K562 (cell line): ENCODE measurements at regions not wholly inside any gene's neighbourhood (a gene's known extent, or its start where the extent isn't known, plus 50 kb on each side); places are given as distances from the start of the nearest gene placed in this dataset.
A peak's percentile ranks its signal among the peaks of the same experiment; 100 is the strongest.

Source experiments
- ATAC-seq: fragments of 200-7000 bp; cut with Tn5 transposase; 3 replicates; pipeline ENCODE4 v1.9.1; 2020; ENCODE audit warnings: moderate library complexity
- BruUV-seq: library from RNA; stranded (reverse); fragments of 400-500 nt; replicated peaks from 2 replicates; lab custom pipeline; 2021; lab: Mats Ljungman, UMichigan
- CTCF ChIA-PET: fragments of 300-600 bp; formaldehyde crosslinking; extraction: SDS; loops from one replicate; lab custom pipeline; 2021; ENCODE audit warnings: low intra/inter-chr PET ratio; lab: Yijun Ruan, JAX
- POLR2A ChIA-PET: fragments of 300-600, 350-650 bp; sonication (Branson Sonifier 250); formaldehyde crosslinking; extraction: SDS; loops from one replicate; lab custom pipeline; 2021; ENCODE audit warnings: antibody characterized with exemption, inconsistent platforms; lab: Yijun Ruan, JAX
- DNase-seq, 4 experiments: peaks; one replicate each; pipeline versions ENCODE4 v3.0.0 to v3.0.0-alpha.2; 2011 to 2018; ENCODE audit warnings: low spot score in 3 of 4, mixed read lengths in 3 of 4; ENCODE audit errors: extremely low read depth in 1 of 4
- FAIRE-seq: peaks from 2 replicates; lab custom pipeline; 2011; peaks lifted over from hg19 to GRCh38; lab: Jason Lieb, UNC
- H2AFZ ChIP-seq: 2 replicates; pipeline ENCODE4 v1.6.0; 2011; ENCODE audit warnings: low read depth, low read length, control low read depth, inconsistent platforms
- H3K27ac ChIP-seq: fragments of 200-600 bp; 3 replicates; pipeline ENCODE4 v1.8.0; 2011; ENCODE audit warnings: low read depth, mild to moderate bottlenecking, control low read depth, inconsistent platforms, low read length, moderate library complexity, mixed read lengths; ENCODE audit errors: extremely low read depth
- H3K27me3 ChIP-seq, 2 experiments: fragments of 300-600 bp in 1 of 2; 2 replicates in 1 of 2; 3 replicates in 1 of 2; pipeline versions ENCODE4 v1.6.0 to v1.8.0; 2011; ENCODE audit warnings: inconsistent platforms in 2 of 2, low read length in 2 of 2, mild to moderate bottlenecking in 1 of 2, mixed read lengths in 1 of 2, moderate library complexity in 1 of 2; ENCODE audit not compliant: control insufficient read depth in 2 of 2, insufficient read depth in 2 of 2
- H3K36me3 ChIP-seq: fragments of 300-600 bp; 3 replicates; pipeline ENCODE4 v1.8.0; 2011; ENCODE audit warnings: mild to moderate bottlenecking, low read length, inconsistent platforms; ENCODE audit not compliant: control insufficient read depth, insufficient read depth
- H3K4me1 ChIP-seq, 2 experiments: fragments of 200-600 bp in 1 of 2; replicated peaks in 1 of 2; 2 replicates in 1 of 2; 3 replicates in 1 of 2; pipeline versions ENCODE4 v1.5.1 to v1.8.0; 2011; ENCODE audit warnings: inconsistent platforms in 2 of 2, low read length in 2 of 2, mild to moderate bottlenecking in 1 of 2, mixed read lengths in 1 of 2, moderate library complexity in 1 of 2; ENCODE audit not compliant: control insufficient read depth in 2 of 2, insufficient read depth in 2 of 2
- H3K4me2 ChIP-seq: 2 replicates; pipeline ENCODE4 v1.6.1; 2011; ENCODE audit warnings: low read length, control low read depth, inconsistent platforms, mixed read lengths; ENCODE audit not compliant: insufficient read depth
- H3K4me3 ChIP-seq: fragments of 200-600 bp; sonication (generic), shearing (Covaris generic); 2 replicates; pipeline ENCODE4 v1.5.1; 2016; ENCODE audit warnings: control low read depth, inconsistent platforms
- H3K79me2 ChIP-seq: fragments of 200-600 bp; 3 replicates; pipeline ENCODE4 v1.8.0; 2011; ENCODE audit warnings: low read length, inconsistent platforms; ENCODE audit not compliant: control insufficient read depth, insufficient read depth
- H3K9ac ChIP-seq, 2 experiments: 2 replicates each; pipeline versions ENCODE4 v1.6.0 to v1.6.1; 2011; ENCODE audit warnings: low read depth in 2 of 2, low read length in 2 of 2, control low read depth in 1 of 2, inconsistent platforms in 1 of 2, mild to moderate bottlenecking in 1 of 2, mixed read lengths in 1 of 2; ENCODE audit not compliant: insufficient read depth in 1 of 2
- H3K9me1 ChIP-seq: one replicate; pipeline ENCODE4 v1.6.0; 2011; ENCODE audit warnings: inconsistent platforms, mild to moderate bottlenecking, low read length, moderate library complexity; ENCODE audit not compliant: control insufficient read depth, insufficient read depth
- H3K9me3 ChIP-seq: replicated peaks from 2 replicates; pipeline ENCODE4 v1.5.1; 2011; ENCODE audit warnings: low read depth, low read length, inconsistent platforms; ENCODE audit not compliant: control insufficient read depth, insufficient read depth
- H4K20me1 ChIP-seq: replicated peaks from 2 replicates; pipeline ENCODE4 v1.6.1; 2011; ENCODE audit warnings: low read length, inconsistent platforms, mixed read lengths; ENCODE audit not compliant: control insufficient read depth, insufficient read depth
- BRCA1 ChIP-seq, 2 experiments: fragments of 450-650 bp in 1 of 2; sonication (generic) in 1 of 2; formaldehyde crosslinking in 1 of 2; IDR thresholded peaks; 2 replicates each; pipeline versions ENCODE4 v1.5.0 to v1.6.1; 2017 to 2020; ENCODE audit warnings: mild to moderate bottlenecking in 1 of 2, missing genetic modification reagents in 1 of 2
- CREM ChIP-seq: IDR thresholded peaks from 2 replicates; pipeline ENCODE4 v1.6.1; 2014; ENCODE audit warnings: antibody characterized with exemption, low read depth
- DPF2 ChIP-seq: fragments of 450-650 bp; IDR thresholded peaks from 2 replicates; pipeline ENCODE4 v1.6.1; 2016
- ELF2 ChIP-seq: fragments of 250-450 bp; sonication (Bioruptor Pico); IDR thresholded peaks from 2 replicates; pipeline ENCODE4 v1.5.0; 2021; ENCODE audit warnings: mild to moderate bottlenecking
- ESRRB ChIP-seq: fragments of 250-450 bp; sonication (Bioruptor Pico); IDR thresholded peaks from 2 replicates; pipeline ENCODE4 v1.5.0; 2020; ENCODE audit warnings: mild to moderate bottlenecking, moderate library complexity, borderline replicate concordance
- FOXJ2 ChIP-seq: fragments of 200-800 bp; sonication (Bioruptor generic); IDR thresholded peaks from 2 replicates; pipeline ENCODE4 v1.6.1; 2016; ENCODE audit warnings: missing genetic modification characterization, missing compliant biosample characterization
- HNRNPL ChIP-seq: fragments of 200-400 bp; formaldehyde crosslinking; IDR thresholded peaks from 2 replicates; pipeline ENCODE4 v1.6.1; 2017; ENCODE audit warnings: low read depth, mild to moderate bottlenecking, low read length
- KLF13 ChIP-seq: fragments of 450-650 bp; IDR thresholded peaks from 2 replicates; pipeline ENCODE4 v1.6.1; 2016; ENCODE audit warnings: missing genetic modification characterization, low read depth, mild to moderate bottlenecking, missing compliant biosample characterization, moderate library complexity, borderline replicate concordance
- NFIC ChIP-seq: fragments of 450-650 bp; IDR thresholded peaks from 2 replicates; pipeline ENCODE4 v1.6.1; 2017; ENCODE audit warnings: mild to moderate bottlenecking, inconsistent platforms
- NFIX ChIP-seq: fragments of 250-450 bp; sonication (Bioruptor Pico); IDR thresholded peaks from 2 replicates; pipeline ENCODE4 v1.4.0; 2020; ENCODE audit warnings: low read depth, mild to moderate bottlenecking, moderate library complexity
- RBM17 ChIP-seq: fragments of 200-400 bp; formaldehyde crosslinking; IDR thresholded peaks from 2 replicates; pipeline ENCODE4 v1.6.1; 2017; ENCODE audit warnings: low read depth, mild to moderate bottlenecking, low read length, borderline replicate concordance
- RUNX1 ChIP-seq: sonication (generic); IDR thresholded peaks from 2 replicates; pipeline ENCODE4 v1.6.1; 2016; ENCODE audit warnings: antibody characterized with exemption, low read depth
- SMARCA4 ChIP-seq: fragments of 450-650 bp; IDR thresholded peaks from 2 replicates; pipeline ENCODE4 v1.6.1; 2016
- TCF3 ChIP-seq: sonication (generic); formaldehyde crosslinking; IDR thresholded peaks from 2 replicates; pipeline ENCODE4 v1.4.0; 2020; ENCODE audit warnings: mild to moderate bottlenecking, missing genetic modification reagents
- ZNF143 ChIP-seq: sonication (generic); formaldehyde crosslinking; IDR thresholded peaks from 2 replicates; pipeline ENCODE4 v1.9.0; 2022; ENCODE audit warnings: mild to moderate bottlenecking, missing genetic modification reagents
- ZNF583 ChIP-seq: fragments of 250-450 bp; sonication (Bioruptor Pico); IDR thresholded peaks from 2 replicates; pipeline ENCODE4 v1.4.0; 2020
- ZNF695 ChIP-seq: fragments of 450-650 bp; formaldehyde crosslinking; IDR thresholded peaks from 2 replicates; pipeline ENCODE4 v1.4.0; 2020; ENCODE audit warnings: mild to moderate bottlenecking, moderate library complexity
- WGBS: fragments of 100-300 bp; shearing (Covaris generic); methylation state at CpG from one replicate; pipeline ENCODE4 v1.1.6; 2016; ENCODE audit warnings: low coverage, mixed read lengths; ENCODE audit not compliant: insufficient coverage; ENCODE audit errors: missing lambda C conversion rate; 5-methylcytosine and 5-hydroxymethylcytosine counted together
- in situ Hi-C: fragments of 300-500 bp; cut with MboI; formaldehyde crosslinking; loops from 4 replicates; pipeline ENCODE4 v1.15.0; 2018; ENCODE audit warnings: inconsistent platforms, mixed read lengths
- intact Hi-C: fragments of 100-400 bp; cut with micrococcal nuclease; formaldehyde crosslinking; loops from 2 replicates; pipeline ENCODE4 v1.14.2; 2022
- TF ChIP-seq, protein P1 (sequence below), 2 experiments: fragments of 450-650 bp in 1 of 2; sonication (generic) in 1 of 2; formaldehyde crosslinking in 1 of 2; IDR thresholded peaks in 1 of 2; conservative IDR thresholded peaks in 1 of 2; 2 replicates each; pipeline versions ENCODE4 v1.6.1 to v1.8.1; 2016 to 2023; ENCODE audit warnings: mild to moderate bottlenecking in 2 of 2, moderate library complexity in 2 of 2, inconsistent platforms in 1 of 2, missing genetic modification reagents in 1 of 2

DNA sequence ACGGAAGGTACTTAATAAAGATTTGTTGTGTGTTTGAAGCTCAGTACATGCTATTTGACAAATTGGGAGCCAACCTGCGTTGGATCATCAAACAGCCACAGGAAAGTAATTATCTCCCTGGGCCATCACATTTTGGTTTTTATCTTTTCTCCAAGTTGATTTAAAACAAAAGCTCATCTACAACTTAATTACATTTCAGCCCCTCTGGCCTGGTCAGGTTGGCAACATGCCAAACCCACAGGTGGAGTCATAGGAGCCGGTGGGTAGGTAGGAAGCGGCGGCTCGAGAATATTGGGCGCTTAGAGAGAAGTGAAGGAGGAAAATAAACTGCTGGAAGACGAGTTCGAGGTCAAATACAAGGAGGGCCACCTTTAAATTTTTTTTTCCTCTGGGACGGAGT lies 64.9 kb upstream of the FANCC start:
- in situ Hi-C loops, result no loop called here
- H3K36me3 ChIP-seq, result no peaks in the 10 kb centered on the region
- no peak overlapping the region for H2AFZ ChIP-seq
- H3K27ac ChIP-seq, result no peak overlapping the region
- intact Hi-C loops, result no loop called here
- CTCF ChIA-PET, result no interaction called here
- 44% methylated on average over 9 of the region's 10 CpGs for WGBS
- H3K9me3 ChIP-seq, result no peaks in the 10 kb centered on the region
- ATAC-seq, result no peak
- DNase-seq, result no peak
- TF ChIP-seq ELF2 (CRISPR knock-in tag) (no peak), CREM (no peak), NFIC (peak; percentile 93), NFIX (peak; percentile 74), RUNX1 (no peak), FOXJ2 (tag) (no peak)
- TF ChIP-seq, all 486 proteins: peak for 2
- no peak overlapping the region for H3K9ac ChIP-seq
- no peaks in the 10 kb centered on the region for H4K20me1 ChIP-seq
- no peaks in the 10 kb centered on the region for H3K79me2 ChIP-seq
- H3K9me1 ChIP-seq, result no peaks in the 10 kb centered on the region
- POLR2A ChIA-PET, result no interaction called here
- no peak for FAIRE-seq
- H3K4me2 ChIP-seq, result no peak overlapping the region
- peaks cover 0 to 11% of the 10 kb centered on the region in 2 experiments; a peak in 1 of 5 replicates for H3K4me1 ChIP-seq
- peaks cover 0 to 5% of the 10 kb centered on the region in 2 experiments; a peak in 3 of 5 replicates for H3K27me3 ChIP-seq
- no TSS peak for BruUV-seq
- no peak overlapping the region for H3K4me3 ChIP-seq

DNA sequence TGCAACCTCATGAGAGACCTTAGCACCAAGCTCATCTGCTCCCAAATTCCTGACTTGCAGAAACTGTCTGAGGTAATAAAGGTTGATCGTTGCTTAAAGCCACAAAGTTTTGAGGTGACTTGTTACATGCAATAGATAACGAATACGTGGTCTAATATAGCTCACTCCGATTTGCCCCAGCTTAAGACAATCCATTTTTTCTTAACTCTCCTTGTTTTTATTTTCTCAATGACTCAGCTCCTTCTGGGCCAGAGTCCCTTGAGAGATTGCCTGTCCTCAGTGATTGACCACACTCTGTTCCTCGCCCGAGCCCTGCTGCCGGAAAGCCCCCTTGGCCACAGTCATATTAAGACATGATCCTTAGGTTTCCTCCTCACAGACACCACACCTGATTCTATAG lies 63.7 kb upstream of the FANCC start:
- CTCF ChIA-PET, result no interaction called here
- TF ChIP-seq ESRRB (no peak), BRCA1 (IDR thresholded peaks at IDR 0.05) (no peak), BRCA1 (CRISPR knock-in tag; IDR thresholded peaks at IDR 0.05) (no peak), DPF2 (peak; percentile 36; the same call in 1 of the 2 replicates), ZNF583 (no peak), ZNF695 (no peak), ZNF143 (CRISPR knock-in tag) (no peak), KLF13 (tag) (no peak), SMARCA4 (0 out of 2 replicates have a peak, but pooled peaks have one; percentile 33), RBM17 (no peak), HNRNPL (no peak), TCF3 (CRISPR knock-in tag) (no peak)
- TF ChIP-seq, protein P1, sequence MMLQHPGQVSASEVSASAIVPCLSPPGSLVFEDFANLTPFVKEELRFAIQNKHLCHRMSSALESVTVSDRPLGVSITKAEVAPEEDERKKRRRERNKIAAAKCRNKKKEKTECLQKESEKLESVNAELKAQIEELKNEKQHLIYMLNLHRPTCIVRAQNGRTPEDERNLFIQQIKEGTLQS (IDR thresholded peaks at IDR 0.05), result no peak
- TF ChIP-seq, protein P1 (CRISPR knock-in tag; conservative IDR thresholded peaks at IDR 0.05), result no peak

More for the DNA sequence above, 63.7 kb upstream of the FANCC start:
- Histone ChIP-seq H3K36me3 (no peaks in the 10 kb centered on the region), H3K9me1 (no peaks in the 10 kb centered on the region), H3K4me1 (peaks cover 0 to 11% of the 10 kb centered on the region in 2 experiments; a peak in 1 of 5 replicates), H3K79me2 (no peaks in the 10 kb centered on the region), H2AFZ (0 out of 2 replicates have a peak overlapping the region, but pooled peaks have one; percentile 5), H3K9me3 (no peaks in the 10 kb centered on the region), H3K9ac (no peak overlapping the region), H3K4me2 (peak overlapping the region; percentile 26), H4K20me1 (no peaks in the 10 kb centered on the region), H3K27ac (no peak overlapping the region), H3K27me3 (peaks cover 5 to 6% of the 10 kb centered on the region in 2 experiments; a peak in 4 of 5 replicates), H3K4me3 (no peak overlapping the region)
- FAIRE-seq (peak; percentile 48), DNase-seq (peak in 2 of 4 experiments; percentile 33 to 47), ATAC-seq (peak; percentile 83)
- POLR2A ChIA-PET, result interaction anchor here (0.7 to 1.0 kb wide), 3 partner anchors 10 to 429 kb away, joined by 3 to 4 read pairs (median 3); no protein-coding TSS in a partner anchor
- no TSS peak for BruUV-seq
- intact Hi-C loops, result no loop called here
- in situ Hi-C loops, result no loop called here
- 3% methylated on average over 7 of the region's 7 CpGs for WGBS
